Natural killer cell (primary cell): ENCODE measurements at regions not wholly inside any gene's neighbourhood (a gene's known extent, or its start where the extent isn't known, plus 50 kb on each side); places are given as distances from the start of the nearest gene placed in this dataset.
"Not testable (repeated sequence)": the region's sequence is repeated elsewhere in the genome, so short reads cannot be mapped to it uniquely, and the experiment has no call there.

ENCODE experiments used
- ATAC-seq, 3 donors: fragments of 150-1000 bp in 2 of 3; fragments of 200-7000 bp in 1 of 3; cut with Tn5 transposase; 1 replicate in 1 of 3; 2 replicates in 2 of 3; pipeline ENCODE4 v1.10.0; 2021; ENCODE audit warnings: mild to moderate bottlenecking in 2 of 3, moderate library complexity in 2 of 3
- DNase-seq, 2 donors: peaks; one replicate each; pipeline versions ENCODE4 v3.0.0 to v3.0.0-alpha.2; 2013 to 2021; ENCODE audit warnings: mixed read lengths in 1 of 2
- H3K27ac ChIP-seq: one replicate; pipeline ENCODE4 v1.5.1; 2013; ENCODE audit warnings: mild to moderate bottlenecking, low read length
- H3K27me3 ChIP-seq: one replicate; pipeline ENCODE4 v1.6.1; 2013; ENCODE audit warnings: low read length; ENCODE audit not compliant: control insufficient read depth, insufficient read depth
- H3K36me3 ChIP-seq: one replicate; pipeline ENCODE4 v1.6.1; 2013; ENCODE audit warnings: low read length; ENCODE audit not compliant: control insufficient read depth, insufficient read depth
- H3K4me1 ChIP-seq: one replicate; pipeline ENCODE4 v1.6.1; 2013; ENCODE audit warnings: low read length; ENCODE audit not compliant: control insufficient read depth, insufficient read depth
- H3K4me3 ChIP-seq: one replicate; pipeline ENCODE4 v1.5.1; 2013; ENCODE audit warnings: low read length
- H3K9me3 ChIP-seq: one replicate; pipeline ENCODE4 v1.6.1; 2013; ENCODE audit warnings: low read length; ENCODE audit not compliant: control insufficient read depth, insufficient read depth
- H3K27ac Mint-ChIP-seq, 2 donors: one replicate each; pipeline ENCODE4 v1.8.0; 2022; ENCODE audit warnings: mild to moderate bottlenecking in 2 of 2, mixed read lengths in 2 of 2, moderate library complexity in 1 of 2
- H3K27me3 Mint-ChIP-seq, 2 donors: one replicate each; pipeline ENCODE4 v1.8.0; 2022; ENCODE audit warnings: low read depth in 2 of 2, mixed read lengths in 2 of 2
- H3K36me3 Mint-ChIP-seq: one replicate; pipeline ENCODE4 v1.8.0; 2022; ENCODE audit warnings: mixed read lengths
- H3K4me1 Mint-ChIP-seq, 2 donors: one replicate each; pipeline ENCODE4 v1.8.0; 2022; ENCODE audit warnings: mixed read lengths in 2 of 2
- H3K4me3 Mint-ChIP-seq: one replicate; pipeline ENCODE4 v1.8.0; 2022; ENCODE audit warnings: mild to moderate bottlenecking, moderate library complexity, mixed read lengths
- H3K9me3 Mint-ChIP-seq, 2 donors: one replicate each; pipeline ENCODE4 v1.8.0; 2022; ENCODE audit warnings: mixed read lengths in 2 of 2
- CTCF ChIP-seq: fragments of 200-600 bp; IDR thresholded peaks from one replicate; pipeline ENCODE4 v1.8.0; 2022; ENCODE audit warnings: antibody characterized with exemption
- WGBS: methylation state at CpG from one replicate; pipeline ENCODE4 v1.1.7; 2013; ENCODE audit warnings: missing lambda C conversion rate; ENCODE audit not compliant: insufficient coverage; 5-methylcytosine and 5-hydroxymethylcytosine counted together
- intact Hi-C: fragments of 100-400 bp; cut with micrococcal nuclease; formaldehyde crosslinking; loops from one replicate; pipeline ENCODE4 v1.14.2; 2022

DNA sequence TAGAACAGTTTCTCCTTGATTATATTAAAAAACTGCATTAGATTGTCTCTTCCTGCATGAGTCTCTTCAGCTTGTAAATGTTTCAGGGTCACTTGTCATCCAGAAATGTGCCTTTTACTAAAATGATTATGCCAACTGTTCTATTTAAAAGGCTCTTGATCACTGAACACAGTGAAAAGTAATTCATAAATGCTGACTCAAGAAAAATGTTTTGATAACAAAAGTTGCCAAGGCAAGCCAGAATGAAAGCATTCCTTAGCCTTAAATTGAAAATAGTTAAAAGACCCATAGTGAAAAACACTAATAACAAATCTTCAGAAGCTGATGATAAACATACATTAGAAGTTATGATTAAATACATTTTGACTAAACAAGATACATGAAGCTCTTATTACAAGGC is 356.0 kb upstream of the KIF2B start:
- Mint-ChIP-seq H3K4me3 (no peak overlapping the region), H3K9me3 (peaks cover 11 to 14% of the 10 kb centered on the region in 2 donors), H3K27me3 (no peaks in the 10 kb centered on the region), H3K27ac (no peak overlapping the region), H3K4me1 (no peaks in the 10 kb centered on the region), H3K36me3 (peaks cover 8% of the 10 kb centered on the region)
- TF ChIP-seq CTCF, result no peak
- intact Hi-C loops, result no loop called here
- Histone ChIP-seq H3K4me3 (no peak overlapping the region), H3K36me3 (no peaks in the 10 kb centered on the region), H3K27ac (no peak overlapping the region), H3K9me3 (no peaks in the 10 kb centered on the region), H3K27me3 (no peaks in the 10 kb centered on the region), H3K4me1 (no peaks in the 10 kb centered on the region)
- no peak for DNase-seq
- no peak for ATAC-seq

- H3K27ac ChIP-seq, H3K4me1 Mint-ChIP-seq, ATAC-seq, H3K4me3 ChIP-seq, H3K4me3 Mint-ChIP-seq, H3K27me3 ChIP-seq, H3K27ac Mint-ChIP-seq, H3K9me3 ChIP-seq, H3K27me3 Mint-ChIP-seq, DNase-seq, H3K36me3 ChIP-seq, intact Hi-C loops, H3K4me1 ChIP-seq: not testable (repeated sequence)
- Mint-ChIP-seq H3K36me3 (peaks cover 12% of the 10 kb centered on the region), H3K9me3 (peaks cover 14 to 20% of the 10 kb centered on the region in 2 donors)
- WGBS, result 95% methylated on average over 8 of the region's 8 CpGs
Observed at GRCh38 chr17:53464396-53464795, 358.3 kb upstream of the KIF2B start.

- intact Hi-C loops, result no loop called here
- Histone ChIP-seq H3K36me3 (no peaks in the 10 kb centered on the region), H3K4me3 (no peak overlapping the region), H3K4me1 (no peaks in the 10 kb centered on the region), H3K9me3 (peaks cover 5% of the 10 kb centered on the region), H3K27me3 (no peaks in the 10 kb centered on the region), H3K27ac (no peak overlapping the region)
- WGBS, result 79% methylated on average over 2 of the region's 2 CpGs
- peaks cover 17 to 18% of the 10 kb centered on the region in 2 donors for H3K9me3 Mint-ChIP-seq
- H3K36me3 Mint-ChIP-seq, result peaks cover 15% of the 10 kb centered on the region
- TF ChIP-seq CTCF, result no peak
- no peak overlapping the region for H3K4me3 Mint-ChIP-seq
- no peaks in the 10 kb centered on the region for H3K4me1 Mint-ChIP-seq
- DNase-seq (no peak), ATAC-seq (no peak)
- no peaks in the 10 kb centered on the region for H3K27me3 Mint-ChIP-seq
- H3K27ac Mint-ChIP-seq, result no peak overlapping the region
Observed at GRCh38 chr17:53463363-53463762, 359.4 kb upstream of the KIF2B start.

- no peaks in the 10 kb centered on the region for H3K27me3 ChIP-seq
- intact Hi-C loops, result no loop called here
- Mint-ChIP-seq H3K4me1 (no peaks in the 10 kb centered on the region), H3K27ac (no peak overlapping the region), H3K9me3 (peaks cover 18% of the 10 kb centered on the region in 2 donors), H3K27me3 (no peaks in the 10 kb centered on the region), H3K4me3 (no peak overlapping the region), H3K36me3 (peaks cover 16% of the 10 kb centered on the region)
- no peak for TF ChIP-seq CTCF
- no peak overlapping the region for H3K27ac ChIP-seq
- ATAC-seq (no peak), DNase-seq (no peak)
- 100% methylated on average over 1 of the region's 1 CpG for WGBS
- H3K4me3 ChIP-seq, result no peak overlapping the region
- peaks cover 9% of the 10 kb centered on the region for H3K9me3 ChIP-seq
- no peaks in the 10 kb centered on the region for H3K36me3 ChIP-seq
- H3K4me1 ChIP-seq, result no peaks in the 10 kb centered on the region
Observed at GRCh38 chr17:53462393-53462811, 360.3 kb upstream of the KIF2B start.

- H3K4me3 Mint-ChIP-seq, H3K9me3 ChIP-seq, H3K27ac ChIP-seq, H3K4me3 ChIP-seq, H3K27me3 ChIP-seq, H3K4me1 Mint-ChIP-seq, intact Hi-C loops, DNase-seq, H3K27ac Mint-ChIP-seq, H3K27me3 Mint-ChIP-seq, H3K36me3 ChIP-seq, H3K4me1 ChIP-seq, ATAC-seq: not testable (repeated sequence)
- Mint-ChIP-seq H3K36me3 (peaks cover 16% of the 10 kb centered on the region), H3K9me3 (peaks cover 21 to 33% of the 10 kb centered on the region in 2 donors)
- 62% methylated on average over 2 of the region's 3 CpGs for WGBS
Observed at GRCh38 chr17:53455943-53456342, 366.8 kb upstream of the KIF2B start.
